Endodermal cell (in vitro differentiated cells): ENCODE measurements at regions not wholly inside any gene's neighbourhood (a gene's known extent, or its start where the extent isn't known, plus 50 kb on each side); places are given as distances from the start of the nearest gene placed in this dataset.

ENCODE experiments used
- DNase-seq: peaks from one replicate; pipeline ENCODE4 v3.0.0-alpha.2; 2017
- H3K27ac ChIP-seq: 2 replicates; pipeline ENCODE4 v1.5.1; 2013; ENCODE audit warnings: mild to moderate bottlenecking, low read depth, low read length, moderate library complexity
- H3K27me3 ChIP-seq: 2 replicates; pipeline ENCODE4 v1.6.1; 2013; ENCODE audit warnings: mild to moderate bottlenecking, low read length, moderate library complexity; ENCODE audit not compliant: insufficient read depth, control insufficient read depth, poor library complexity, severe bottlenecking
- H3K36me3 ChIP-seq: 2 replicates; pipeline ENCODE4 v1.7.0; 2013; ENCODE audit warnings: mild to moderate bottlenecking, low read length, moderate library complexity; ENCODE audit not compliant: control insufficient read depth, insufficient read depth
- H3K4me1 ChIP-seq: one replicate; pipeline ENCODE4 v1.7.0; 2013; ENCODE audit warnings: low read length; ENCODE audit not compliant: control insufficient read depth, insufficient read depth
- H3K4me3 ChIP-seq: 2 replicates; pipeline ENCODE4 v1.5.1; 2013; ENCODE audit warnings: mild to moderate bottlenecking, low read length, moderate library complexity
- H3K9ac ChIP-seq: 2 replicates; pipeline ENCODE4 v1.6.1; 2013; ENCODE audit warnings: mild to moderate bottlenecking, low read length, moderate library complexity; ENCODE audit not compliant: poor library complexity, severe bottlenecking; ENCODE audit errors: extremely low read depth
- H3K9me3 ChIP-seq: 2 replicates; pipeline ENCODE4 v1.6.1; 2013; ENCODE audit warnings: mild to moderate bottlenecking, low read length, moderate library complexity; ENCODE audit not compliant: control insufficient read depth
- H3K27ac Mint-ChIP-seq: 2 replicates; pipeline ENCODE4 v1.8.0; 2020; ENCODE audit warnings: mixed read lengths
- H3K27me3 Mint-ChIP-seq: 2 replicates; pipeline ENCODE4 v1.8.0; 2021; ENCODE audit warnings: mild to moderate bottlenecking, mixed read lengths; ENCODE audit not compliant: insufficient read depth
- H3K36me3 Mint-ChIP-seq: 2 replicates; pipeline ENCODE4 v1.8.0; 2020; ENCODE audit warnings: low read depth, mixed read lengths
- H3K4me1 Mint-ChIP-seq: 2 replicates; pipeline ENCODE4 v1.8.0; 2020; ENCODE audit warnings: mixed read lengths
- H3K4me3 Mint-ChIP-seq: 2 replicates; pipeline ENCODE4 v1.8.0; 2020; ENCODE audit warnings: mild to moderate bottlenecking, moderate library complexity, mixed read lengths
- H3K9me3 Mint-ChIP-seq: 2 replicates; pipeline ENCODE4 v1.8.0; 2020; ENCODE audit warnings: mild to moderate bottlenecking, mixed read lengths
- CTCF ChIP-seq: fragments of 200-600 bp; sonication (generic); conservative IDR thresholded peaks from 2 replicates; pipeline ENCODE4 v1.5.0; 2021; ENCODE audit warnings: antibody characterized with exemption, mild to moderate bottlenecking
- WGBS, 2 experiments: methylation state at CpG; one replicate each; pipeline versions ENCODE4 v1.1.5 to v1.1.7; 2013; ENCODE audit warnings: missing lambda C conversion rate in 2 of 2, mixed read lengths in 1 of 2; ENCODE audit not compliant: insufficient coverage in 1 of 2, insufficient read length in 1 of 2; 5-methylcytosine and 5-hydroxymethylcytosine counted together

- Mint-ChIP-seq H3K36me3 (no peaks in the 10 kb centered on the region), H3K27me3 (peaks cover 30% of the 10 kb centered on the region), H3K4me3 (peak overlapping the region; percentile 87), H3K27ac (peak overlapping the region; percentile 33), H3K9me3 (no peaks in the 10 kb centered on the region), H3K4me1 (peaks cover 14% of the 10 kb centered on the region)
- H3K36me3 ChIP-seq, result no peaks in the 10 kb centered on the region
- TF ChIP-seq CTCF, result peak; percentile 79
- no peaks in the 10 kb centered on the region for H3K4me1 ChIP-seq
- peak; percentile 59 for DNase-seq
- peaks cover 23% of the 10 kb centered on the region for H3K27me3 ChIP-seq
- no peaks in the 10 kb centered on the region for H3K9me3 ChIP-seq
- H3K27ac ChIP-seq, result no peak overlapping the region
- 2% methylated on average over 6 to 8 of the region's 8 CpGs for WGBS, 2 experiments
- peak overlapping the region; percentile 37 for H3K9ac ChIP-seq
- H3K4me3 ChIP-seq, result peak overlapping the region; percentile 93
Measured at GRCh38 chr4:180057299-180057721, 2185.9 kb upstream of the TENM3 start.

- DNase-seq, result peak; percentile 86
- Histone ChIP-seq H3K27me3 (peaks cover 23% of the 10 kb centered on the region), H3K9ac (peak overlapping the region; percentile 37), H3K4me3 (peak overlapping the region; percentile 93), H3K4me1 (no peaks in the 10 kb centered on the region), H3K9me3 (no peaks in the 10 kb centered on the region), H3K36me3 (no peaks in the 10 kb centered on the region), H3K27ac (no peak overlapping the region)
- Mint-ChIP-seq H3K4me1 (peaks cover 14% of the 10 kb centered on the region), H3K27me3 (peaks cover 35% of the 10 kb centered on the region), H3K27ac (no peak overlapping the region), H3K4me3 (peak overlapping the region; percentile 87), H3K9me3 (no peaks in the 10 kb centered on the region), H3K36me3 (no peaks in the 10 kb centered on the region)
- no peak for TF ChIP-seq CTCF
- WGBS, 2 experiments, result 0% methylated on average over 10 to 71 of the region's 77 CpGs
Measured at GRCh38 chr4:180057891-180058671, 2185.1 kb upstream of the TENM3 start.

- no peak overlapping the region for H3K27ac Mint-ChIP-seq
- no peak for TF ChIP-seq CTCF
- peaks cover 35% of the 10 kb centered on the region for H3K27me3 Mint-ChIP-seq
Measured at GRCh38 chr4:180058691-180059215, 2184.4 kb upstream of the TENM3 start.

More at GRCh38 chr4:180058691-180059215, 2184.4 kb upstream of the TENM3 start:
- peaks cover 14% of the 10 kb centered on the region for H3K4me1 Mint-ChIP-seq
- Histone ChIP-seq H3K27me3 (peaks cover 28% of the 10 kb centered on the region), H3K9me3 (no peaks in the 10 kb centered on the region), H3K4me1 (no peaks in the 10 kb centered on the region), H3K9ac (no peak overlapping the region), H3K4me3 (peak overlapping the region; percentile 93), H3K36me3 (no peaks in the 10 kb centered on the region), H3K27ac (no peak overlapping the region)
- H3K9me3 Mint-ChIP-seq, result no peaks in the 10 kb centered on the region
- WGBS, 2 experiments, result 0% methylated on average over 4 to 70 of the region's 72 CpGs
- peak overlapping the region; percentile 87 for H3K4me3 Mint-ChIP-seq
- DNase-seq, result peak; percentile 89
- H3K36me3 Mint-ChIP-seq, result no peaks in the 10 kb centered on the region
